Activated CD8-positive, alpha-beta memory T cell treated with anti-CD3 and anti-CD28 coated beads, Interleukin-2, amount 10 ng/mL, durations not matched to agents 7 days and 5 days (primary cell): ENCODE measurements at regions not wholly inside any gene's neighbourhood (a gene's known extent, or its start where the extent isn't known, plus 50 kb on each side); places are given as distances from the start of the nearest gene placed in this dataset.
"Not testable (repeated sequence)": the region's sequence is repeated elsewhere in the genome, so short reads cannot be mapped to it uniquely, and the experiment has no call there.

Experiments used
- ATAC-seq: fragments of 150-1000 bp; cut with Tn5 transposase; one replicate; pipeline ENCODE4 v1.10.0; 2021; ENCODE audit warnings: moderate library complexity
- CTCF ChIA-PET: fragments of 350-600 bp; sonication (Branson Sonifier 250); formaldehyde crosslinking; loops from one replicate; lab custom pipeline; 2021; ENCODE audit warnings: antibody characterized with exemption; lab: Charles Lee
- DNase-seq: peaks from one replicate; pipeline ENCODE4 v3.0.0-alpha.2; 2020
- H3K27ac Mint-ChIP-seq: one replicate; pipeline ENCODE4 v1.8.0; 2021; ENCODE audit warnings: mild to moderate bottlenecking, mixed read lengths
- H3K27me3 Mint-ChIP-seq: one replicate; pipeline ENCODE4 v1.8.0; 2021; ENCODE audit warnings: mixed read lengths
- H3K36me3 Mint-ChIP-seq: one replicate; pipeline ENCODE4 v1.8.0; 2021; ENCODE audit warnings: mild to moderate bottlenecking, mixed read lengths
- H3K4me1 Mint-ChIP-seq: one replicate; pipeline ENCODE4 v1.8.0; 2021; ENCODE audit warnings: mixed read lengths
- H3K4me3 Mint-ChIP-seq: one replicate; pipeline ENCODE4 v1.8.0; 2021; ENCODE audit warnings: mild to moderate bottlenecking, moderate library complexity, mixed read lengths
- H3K9me3 Mint-ChIP-seq: one replicate; pipeline ENCODE4 v1.8.0; 2022; ENCODE audit warnings: low read depth, mixed read lengths

GRCh38 chr19:33866696-33867095, 70.0 kb downstream of the KCTD15 start:
- DNase-seq (no peak), ATAC-seq (no peak)
- peaks cover 16% of the 10 kb centered on the region for H3K27me3 Mint-ChIP-seq
- H3K4me3 Mint-ChIP-seq = no peak overlapping the region
- CTCF ChIA-PET = interaction anchor here (1.0 kb wide), 1 partner anchor 88 kb away, joined by 3 read pairs; no protein-coding TSS in a partner anchor
- no peaks in the 10 kb centered on the region for H3K36me3 Mint-ChIP-seq
- H3K9me3 Mint-ChIP-seq = no peaks in the 10 kb centered on the region
- H3K4me1 Mint-ChIP-seq = no peaks in the 10 kb centered on the region
- no peak overlapping the region for H3K27ac Mint-ChIP-seq

DNA sequence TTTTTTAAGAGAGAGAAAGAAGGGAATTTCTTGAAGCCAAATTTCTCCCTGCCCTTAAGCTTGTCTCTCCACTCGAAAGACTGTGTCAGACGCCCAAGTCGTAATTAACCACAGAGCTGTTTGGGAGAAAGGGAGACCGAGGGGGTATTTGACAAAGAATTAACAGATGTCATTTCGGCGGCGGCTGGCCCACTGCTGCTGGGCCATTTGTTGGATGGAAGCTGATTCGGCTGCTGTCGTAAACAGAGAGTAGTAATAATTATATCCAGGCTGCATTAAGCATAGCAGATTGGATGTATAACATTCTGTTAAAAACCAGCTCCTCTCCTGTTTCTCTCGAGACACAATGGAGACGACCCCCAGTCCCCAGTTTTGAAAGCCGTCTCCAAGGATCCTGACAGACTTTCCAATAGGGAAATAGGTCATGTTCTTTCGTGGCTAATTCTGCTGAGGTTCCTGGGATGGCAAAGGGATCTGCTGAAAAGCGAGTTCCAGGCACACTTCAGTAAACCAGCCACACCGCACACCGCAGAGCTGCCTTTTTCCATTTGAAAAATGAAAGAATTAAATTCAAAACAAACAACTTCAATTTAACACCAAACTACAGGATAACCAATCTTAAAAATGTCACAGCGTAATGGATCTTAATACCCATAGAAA, 71.5 kb downstream of the KCTD15 start:
- DNase-seq = no peak
- Mint-ChIP-seq H3K36me3 (no peaks in the 10 kb centered on the region), H3K27ac (no peak overlapping the region), H3K4me1 (no peaks in the 10 kb centered on the region), H3K27me3 (peaks cover 16% of the 10 kb centered on the region), H3K4me3 (no peak overlapping the region), H3K9me3 (no peaks in the 10 kb centered on the region)
- CTCF ChIA-PET = no interaction called here
- ATAC-seq = no peak

DNA sequence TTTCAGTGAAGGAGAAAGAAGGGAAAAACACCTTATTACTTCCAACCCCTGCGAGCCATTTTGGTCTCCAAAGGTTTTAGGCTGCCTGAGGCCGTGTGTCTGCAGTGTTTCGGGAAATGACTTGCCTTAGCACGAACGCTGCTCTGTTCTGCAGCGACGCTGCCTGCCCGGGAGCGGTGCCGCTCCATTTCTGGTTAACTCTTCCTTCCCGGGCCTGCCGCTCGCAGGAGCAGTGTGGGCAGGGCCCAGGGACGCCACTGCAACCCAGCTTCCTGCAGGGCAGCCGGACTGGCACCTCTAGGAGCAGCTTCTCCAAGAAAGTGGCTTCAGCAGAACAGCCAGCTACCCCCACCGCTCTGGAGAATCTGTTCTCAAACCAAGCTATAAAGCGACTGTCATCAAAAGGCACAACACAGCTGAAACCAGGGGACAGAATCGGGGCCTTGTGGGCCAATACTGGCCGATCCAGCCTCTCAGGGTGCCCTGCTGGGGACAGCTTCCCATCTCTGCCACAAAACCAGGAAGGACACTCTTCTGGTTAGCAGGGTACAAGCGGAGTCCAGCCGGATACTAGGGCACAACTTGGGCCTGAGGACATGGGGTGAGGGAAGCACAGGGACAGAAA, 72.2 kb downstream of the KCTD15 start:
- H3K4me1 Mint-ChIP-seq = no peaks in the 10 kb centered on the region
- CTCF ChIA-PET = interaction anchor here (1.3 kb wide), 1 partner anchor 91 kb away, joined by 5 read pairs; no protein-coding TSS in a partner anchor

DNA sequence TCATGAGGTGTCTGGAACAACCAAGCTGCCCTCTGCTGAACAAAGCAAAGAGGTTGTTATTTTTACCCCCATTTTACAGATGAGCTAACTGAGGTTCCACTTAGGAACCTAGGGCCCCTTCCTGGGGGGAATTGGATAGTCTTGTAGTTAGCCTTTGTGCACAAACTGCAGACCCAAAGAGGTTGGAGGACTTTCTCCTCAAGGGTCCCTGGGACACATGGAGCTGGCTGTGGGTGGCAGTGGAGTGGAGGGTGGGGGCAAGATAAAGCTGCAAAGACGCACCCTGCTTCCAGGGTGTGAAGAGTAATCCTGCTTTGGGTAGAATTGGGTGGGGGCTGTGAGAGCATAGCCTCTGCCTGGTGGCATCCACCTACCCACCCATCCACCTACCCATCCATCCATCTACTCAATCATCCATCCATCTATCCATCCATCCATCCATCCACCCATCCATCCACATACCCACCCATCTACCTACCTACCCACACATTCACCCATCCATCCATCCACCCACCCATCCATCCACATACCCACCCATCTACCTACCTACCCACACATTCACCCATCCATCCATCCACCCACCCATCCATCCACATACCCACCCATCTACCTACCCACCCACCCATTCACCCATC, 73.7 kb downstream of the KCTD15 start:
- H3K4me1 Mint-ChIP-seq, ATAC-seq, H3K9me3 Mint-ChIP-seq, H3K4me3 Mint-ChIP-seq, H3K36me3 Mint-ChIP-seq, DNase-seq, H3K27ac Mint-ChIP-seq, CTCF ChIA-PET: not testable (repeated sequence)
- H3K27me3 Mint-ChIP-seq = peaks cover 16% of the 10 kb centered on the region

More for the DNA sequence above, 72.2 kb downstream of the KCTD15 start:
- DNase-seq = no peak
- no peak for ATAC-seq
- Mint-ChIP-seq H3K36me3 (no peaks in the 10 kb centered on the region), H3K9me3 (no peaks in the 10 kb centered on the region), H3K27ac (no peak overlapping the region), H3K4me3 (no peak overlapping the region), H3K27me3 (peaks cover 16% of the 10 kb centered on the region)

- CTCF ChIA-PET = no interaction called here
- Mint-ChIP-seq H3K27me3 (peaks cover 16% of the 10 kb centered on the region), H3K27ac (no peak overlapping the region), H3K4me3 (no peak overlapping the region), H3K36me3 (no peaks in the 10 kb centered on the region), H3K9me3 (no peaks in the 10 kb centered on the region), H3K4me1 (no peaks in the 10 kb centered on the region)
- DNase-seq (no peak), ATAC-seq (no peak)
Measured at GRCh38 chr19:33871605-33872004, 74.9 kb downstream of the KCTD15 start.

DNA sequence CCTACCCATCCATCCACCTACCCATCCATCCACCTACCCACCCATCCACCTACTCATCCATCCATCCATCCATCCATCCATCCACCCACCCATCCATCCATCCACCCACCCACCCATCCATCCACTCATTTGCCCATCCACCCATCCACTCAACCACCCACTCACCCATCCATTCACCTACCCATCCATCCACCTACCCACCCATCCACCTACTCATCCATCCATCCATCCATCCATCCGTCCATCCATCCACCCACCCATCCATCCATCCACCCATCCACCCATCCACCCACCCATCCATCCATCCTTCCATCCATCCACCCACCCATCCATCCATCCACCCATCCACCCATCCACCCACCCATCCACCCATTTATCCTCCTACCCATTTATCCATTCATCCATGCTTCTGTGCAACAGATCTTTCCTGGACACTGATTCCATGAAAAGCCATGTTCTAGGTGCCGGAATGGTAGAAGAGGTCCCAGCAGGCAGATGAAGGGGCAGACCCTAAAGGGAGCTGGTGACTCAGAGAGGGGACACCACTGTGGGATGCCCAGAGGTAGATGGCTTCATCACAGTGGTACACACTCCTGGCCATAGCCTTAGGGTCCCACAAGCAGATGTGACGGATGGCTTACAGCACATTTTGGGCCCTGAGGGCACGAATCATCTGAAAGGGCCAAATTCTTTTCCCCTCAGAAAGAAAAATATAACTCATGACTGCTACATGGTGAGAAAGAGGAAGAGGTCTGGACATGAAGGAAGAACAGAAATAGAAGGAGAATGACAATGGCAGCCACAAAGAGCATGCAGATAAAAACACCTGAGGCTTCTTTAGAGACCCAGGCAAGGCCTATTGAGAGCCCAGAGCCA, 76.0 kb downstream of the KCTD15 start:
- DNase-seq (no peak), ATAC-seq (no peak)
- no peaks in the 10 kb centered on the region for H3K4me1 Mint-ChIP-seq
- H3K27me3 Mint-ChIP-seq = peaks cover 15% of the 10 kb centered on the region
- H3K36me3 Mint-ChIP-seq = no peaks in the 10 kb centered on the region
- H3K9me3 Mint-ChIP-seq = no peaks in the 10 kb centered on the region
- no peak overlapping the region for H3K27ac Mint-ChIP-seq
- H3K4me3 Mint-ChIP-seq = no peak overlapping the region
- CTCF ChIA-PET = no interaction called here

- DNase-seq (no peak), ATAC-seq (no peak)
- Mint-ChIP-seq H3K4me1 (no peaks in the 10 kb centered on the region), H3K27ac (no peak overlapping the region), H3K4me3 (no peak overlapping the region), H3K36me3 (no peaks in the 10 kb centered on the region), H3K27me3 (no peaks in the 10 kb centered on the region), H3K9me3 (no peaks in the 10 kb centered on the region)
- CTCF ChIA-PET = no interaction called here
Measured at GRCh38 chr19:33875071-33875470, 78.4 kb downstream of the KCTD15 start.

- ATAC-seq (no peak), DNase-seq (no peak)
- no peaks in the 10 kb centered on the region for H3K4me1 Mint-ChIP-seq
- H3K9me3 Mint-ChIP-seq = no peaks in the 10 kb centered on the region
- CTCF ChIA-PET = interaction anchor here (1.4 kb wide), 1 partner anchor 98 kb away, joined by 5 read pairs; no protein-coding TSS in a partner anchor
- H3K36me3 Mint-ChIP-seq = no peaks in the 10 kb centered on the region
- no peak overlapping the region for H3K27ac Mint-ChIP-seq
- H3K27me3 Mint-ChIP-seq = no peaks in the 10 kb centered on the region
- no peak overlapping the region for H3K4me3 Mint-ChIP-seq
Measured at GRCh38 chr19:33876192-33876591, 79.5 kb downstream of the KCTD15 start.

DNA sequence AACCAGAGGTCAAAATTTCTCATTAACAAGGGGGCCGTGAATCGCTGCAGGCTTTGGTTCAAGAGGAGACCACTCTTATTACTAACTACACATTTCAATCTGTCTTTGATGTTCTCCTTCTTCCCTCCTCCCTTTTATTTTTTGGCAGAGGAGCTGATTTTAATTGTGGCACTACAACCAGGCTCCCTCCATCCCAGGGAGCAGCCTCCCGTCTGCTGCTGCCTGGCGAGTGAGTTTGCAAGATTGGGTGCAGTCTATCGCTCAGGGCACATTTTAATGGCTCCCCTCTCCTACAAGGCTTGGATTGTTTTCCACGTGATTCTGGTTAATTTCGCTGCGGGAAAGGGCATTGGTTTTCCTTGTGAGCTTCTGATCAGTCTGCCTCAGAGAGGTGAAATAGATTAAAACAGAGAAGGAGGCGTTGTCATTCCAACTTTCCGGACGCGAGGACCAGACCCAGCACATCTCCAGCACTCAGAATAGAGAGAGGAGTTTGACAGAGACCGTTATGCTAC, 81.4 kb downstream of the KCTD15 start:
- Mint-ChIP-seq H3K36me3 (no peaks in the 10 kb centered on the region), H3K27me3 (no peaks in the 10 kb centered on the region), H3K27ac (no peak overlapping the region), H3K4me3 (no peak overlapping the region), H3K9me3 (no peaks in the 10 kb centered on the region), H3K4me1 (no peaks in the 10 kb centered on the region)
- CTCF ChIA-PET = no interaction called here
- ATAC-seq (no peak), DNase-seq (no peak)

DNA sequence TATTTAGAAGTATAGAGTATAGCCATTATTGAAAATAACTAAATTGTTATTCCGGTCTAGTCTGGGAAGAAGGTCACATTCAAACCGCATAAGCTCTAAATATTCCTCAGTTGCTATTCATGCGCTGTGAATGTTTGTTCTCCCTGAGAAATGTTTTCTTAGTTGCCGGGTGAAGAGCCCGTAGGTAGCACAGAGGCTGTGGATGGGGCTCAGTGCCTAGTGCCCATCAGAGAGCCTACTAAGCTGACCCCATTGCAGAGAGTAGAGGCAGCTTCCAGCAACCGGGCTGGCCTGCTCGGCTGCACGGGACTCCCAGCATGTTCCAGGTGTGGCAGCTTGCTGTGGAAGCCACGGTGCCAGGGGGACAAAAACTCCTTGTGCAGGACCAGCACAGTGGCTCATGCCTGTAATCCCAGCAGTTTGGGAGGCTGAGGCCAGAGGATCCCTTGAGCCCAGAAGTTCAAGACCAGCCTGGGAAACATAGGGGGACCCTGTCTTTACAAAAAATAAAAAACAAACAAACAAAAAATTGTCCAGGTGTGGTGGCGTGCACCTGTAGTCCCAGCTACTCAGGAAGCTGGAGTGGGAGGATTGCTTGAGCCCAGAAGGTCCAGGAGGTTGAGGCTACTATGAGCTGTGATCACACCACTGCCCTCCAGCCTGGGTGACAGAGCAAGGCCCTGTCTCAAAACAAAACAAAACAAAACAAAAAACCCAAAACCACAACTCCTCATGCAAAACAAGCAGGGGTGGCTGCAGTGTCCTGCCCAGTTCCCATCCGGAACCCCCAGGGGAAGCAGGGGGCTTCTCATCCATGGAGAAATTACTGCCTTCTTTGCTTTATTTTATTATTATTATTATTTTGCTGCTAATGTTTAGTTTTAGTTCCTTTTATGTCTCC, 82.5 kb downstream of the KCTD15 start:
- Mint-ChIP-seq H3K27ac (no peak overlapping the region), H3K4me3 (no peak overlapping the region), H3K4me1 (peaks cover 4% of the 10 kb centered on the region), H3K27me3 (no peaks in the 10 kb centered on the region), H3K36me3 (no peaks in the 10 kb centered on the region), H3K9me3 (no peaks in the 10 kb centered on the region)
- no peak for DNase-seq
- CTCF ChIA-PET = no interaction called here
- ATAC-seq = no peak

DNA sequence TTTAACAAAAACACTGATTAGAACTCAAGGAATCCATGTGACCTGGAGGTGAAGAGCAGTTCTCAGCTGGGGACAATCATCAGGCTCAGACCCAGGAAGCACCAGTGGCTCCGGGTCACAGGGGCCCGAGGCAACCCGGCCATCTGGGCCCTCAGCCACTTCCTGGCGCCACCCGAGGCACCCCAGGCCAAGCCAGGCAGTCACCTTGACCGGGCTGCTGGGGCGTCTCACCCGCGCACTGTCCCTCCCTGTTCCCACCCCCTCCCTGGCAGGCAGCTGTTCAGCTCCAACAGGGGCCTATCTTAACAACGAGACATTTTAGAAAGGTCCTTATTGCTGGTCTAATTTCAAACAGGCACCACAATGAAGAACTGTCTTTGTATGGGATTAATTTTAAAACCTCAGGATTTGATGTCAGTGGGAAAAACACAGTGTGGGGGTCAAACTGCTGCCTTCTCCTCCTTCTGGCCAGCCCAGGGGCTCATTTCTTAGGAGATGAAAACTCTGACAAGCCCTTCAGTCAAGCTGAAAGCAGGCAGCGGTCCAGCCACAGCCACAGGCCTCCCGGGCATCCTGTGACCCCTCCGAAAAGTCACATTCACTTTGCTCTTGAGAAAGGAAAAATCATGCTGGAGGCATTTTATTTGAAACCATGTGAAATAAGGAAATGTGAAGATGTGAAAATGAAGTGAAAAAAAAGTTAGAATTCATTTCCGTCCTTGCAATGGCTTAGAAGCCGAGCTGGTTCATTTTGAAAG, 83.3 kb downstream of the KCTD15 start:
- no peak for DNase-seq
- CTCF ChIA-PET = no interaction called here

More for the DNA sequence above, 83.3 kb downstream of the KCTD15 start:
- no peaks in the 10 kb centered on the region for H3K9me3 Mint-ChIP-seq
- no peaks in the 10 kb centered on the region for H3K36me3 Mint-ChIP-seq
- H3K4me3 Mint-ChIP-seq = no peak overlapping the region
- peaks cover 7% of the 10 kb centered on the region for H3K4me1 Mint-ChIP-seq
- ATAC-seq = no peak
- H3K27ac Mint-ChIP-seq = no peak overlapping the region
- H3K27me3 Mint-ChIP-seq = no peaks in the 10 kb centered on the region
